K562 (cell line): ENCODE measurements at regions not wholly inside any gene's neighbourhood (a gene's known extent, or its start where the extent isn't known, plus 50 kb on each side); places are given as distances from the start of the nearest gene placed in this dataset.

Experiments used
- ATF2 ChIP-seq: sonication (generic); formaldehyde crosslinking; IDR thresholded peaks from 2 replicates; pipeline ENCODE4 v1.8.1; 2022; ENCODE audit warnings: missing genetic modification reagents
- BRF2 ChIP-seq: IDR thresholded peaks from 3 replicates; pipeline ENCODE4 v1.6.1; 2011; ENCODE audit warnings: borderline replicate concordance, mild to moderate bottlenecking; ENCODE audit not compliant: insufficient read length, insufficient read depth
- CBFA2T3 ChIP-seq: fragments of 450-650 bp; IDR thresholded peaks from 2 replicates; pipeline ENCODE4 v1.6.1; 2017
- CBX3 ChIP-seq, 2 experiments: IDR thresholded peaks; 1 replicate in 1 of 2; 2 replicates in 1 of 2; pipeline ENCODE4 v1.6.1; 2012; ENCODE audit warnings: inconsistent platforms in 2 of 2, low read length in 2 of 2, borderline replicate concordance in 1 of 2, control low read depth in 1 of 2
- FOXO4 ChIP-seq: fragments of 450-650 bp; formaldehyde crosslinking; IDR thresholded peaks from 2 replicates; pipeline ENCODE4 v1.4.0; 2020; ENCODE audit warnings: mild to moderate bottlenecking, moderate library complexity
- FOXP1 ChIP-seq: sonication (generic); formaldehyde crosslinking; IDR thresholded peaks from 2 replicates; pipeline ENCODE4 v1.8.0; 2022; ENCODE audit warnings: mild to moderate bottlenecking, missing genetic modification reagents
- LARP7 ChIP-seq: fragments of 450-650 bp; IDR thresholded peaks from 2 replicates; pipeline ENCODE4 v1.6.1; 2016
- MBD2 ChIP-seq: sonication (generic); IDR thresholded peaks from 2 replicates; pipeline ENCODE4 v1.6.1; 2016; ENCODE audit warnings: low read depth, borderline replicate concordance
- MLX ChIP-seq, 2 experiments: fragments of 450-650 bp in 1 of 2; sonication (generic) in 1 of 2; formaldehyde crosslinking; conservative IDR thresholded peaks; 2 replicates each; pipeline versions ENCODE4 v1.4.0 to v1.8.1; 2020 to 2022; ENCODE audit warnings: mild to moderate bottlenecking in 1 of 2, missing genetic modification reagents in 1 of 2
- NEUROD1 ChIP-seq: fragments of 150-350 bp; IDR thresholded peaks from 2 replicates; pipeline ENCODE4 v1.6.1; 2014; ENCODE audit warnings: borderline replicate concordance, low read length, low read depth; ENCODE audit not compliant: partially characterized antibody
- NR2C1 ChIP-seq, 2 experiments: fragments of 450-650 bp; IDR thresholded peaks; 2 replicates each; pipeline ENCODE4 v1.6.1; 2017; ENCODE audit warnings: mild to moderate bottlenecking in 2 of 2, antibody characterized with exemption in 1 of 2, inconsistent platforms in 1 of 2, missing compliant biosample characterization in 1 of 2, missing genetic modification characterization in 1 of 2
- RCOR1 ChIP-seq, 2 experiments: IDR thresholded peaks; 2 replicates each; pipeline ENCODE4 v1.6.1; 2012; ENCODE audit warnings: low read depth in 2 of 2, low read length in 2 of 2, borderline replicate concordance in 1 of 2, improper control_type of control experiment in 1 of 2
- RNF2 ChIP-seq: sonication (generic); IDR thresholded peaks from 2 replicates; pipeline ENCODE4 v1.6.1; 2016
- SMAD1 ChIP-seq: fragments of 150-350 bp; IDR thresholded peaks from 2 replicates; pipeline ENCODE4 v1.6.1; 2014; ENCODE audit warnings: low read length, low read depth; ENCODE audit not compliant: partially characterized antibody
- SMAD4 ChIP-seq: fragments of 250-450 bp; sonication (Bioruptor Pico); conservative IDR thresholded peaks from 2 replicates; pipeline ENCODE4 v1.8.0; 2021; ENCODE audit warnings: inconsistent platforms, mild to moderate bottlenecking, moderate library complexity
- SOX6 ChIP-seq: fragments of 450-650 bp; IDR thresholded peaks from 2 replicates; pipeline ENCODE4 v1.6.1; 2014; ENCODE audit warnings: mild to moderate bottlenecking
- SP2 ChIP-seq: IDR thresholded peaks from 2 replicates; pipeline ENCODE4 v1.6.1; 2011; ENCODE audit warnings: mild to moderate bottlenecking, low read depth, low read length, moderate library complexity; ENCODE audit not compliant: poor library complexity, severe bottlenecking; ENCODE audit errors: extremely low read depth
- ZBTB26 ChIP-seq: fragments of 450-650 bp; formaldehyde crosslinking; IDR thresholded peaks from 2 replicates; pipeline ENCODE4 v1.4.0; 2022; ENCODE audit warnings: missing genetic modification characterization
- ZBTB43 ChIP-seq: sonication (generic); formaldehyde crosslinking; IDR thresholded peaks from 2 replicates; pipeline ENCODE4 v1.8.0; 2023; ENCODE audit warnings: mild to moderate bottlenecking, missing genetic modification reagents
- ZNF445 ChIP-seq: fragments of 250-450 bp; sonication (Bioruptor Pico); IDR thresholded peaks from 2 replicates; pipeline ENCODE4 v1.4.0; 2020; ENCODE audit warnings: low read depth, mild to moderate bottlenecking, moderate library complexity

- peak; percentile 24 for TF ChIP-seq NEUROD1
- TF ChIP-seq BRF2: no peak
- 0 out of 2 replicates have a peak, but pooled peaks have one; percentile 5 for TF ChIP-seq CBFA2T3
- TF ChIP-seq RNF2: no peak
- TF ChIP-seq SMAD4 (CRISPR knock-in tag): no peak
- no peak for TF ChIP-seq NR2C1 (IDR thresholded peaks at IDR 0.05)
- no peak for TF ChIP-seq NR2C1 (tag; IDR thresholded peaks at IDR 0.05)
- TF ChIP-seq CBX3 (IDR thresholded peaks at IDR 0.05; ENCODE audit: borderline replicate concordance in 1 of 2, low read length in 2 of 2): peak in 1 of 2 experiments; percentile 55
- TF ChIP-seq MBD2: no peak
- no peak for TF ChIP-seq MLX (CRISPR knock-in tag; conservative IDR thresholded peaks at IDR 0.05)
- TF ChIP-seq SP2: no peak
- TF ChIP-seq SMAD1: no peak
- TF ChIP-seq RCOR1 (IDR thresholded peaks at IDR 0.05; ENCODE audit: borderline replicate concordance in 1 of 2, low read depth in 2 of 2, low read length in 2 of 2): 0 out of 4 replicates have a peak, but pooled peaks of 1 of the 2 experiments have one; percentile 23
- no peak for TF ChIP-seq ZNF445 (CRISPR knock-in tag)
- 0 out of 2 replicates have a peak, but pooled peaks have one; percentile 14 for TF ChIP-seq FOXP1
- TF ChIP-seq FOXO4 (CRISPR knock-in tag): no peak
- peak; percentile 25; the same call in 1 of the 2 replicates for TF ChIP-seq SOX6
- TF ChIP-seq LARP7: no peak
- TF ChIP-seq ZBTB26 (CRISPR knock-in tag): no peak
- no peak for TF ChIP-seq ATF2
- TF ChIP-seq ZBTB43 (CRISPR knock-in tag): no peak
These were observed 512.8 kb upstream of the JARID2 start (continued) for GRCh38 chr6:14732844-14733757.
